ENCODE measurements at regions not wholly inside any gene's neighbourhood (a gene's known extent, or its start where the extent isn't known, plus 50 kb on each side); places are given as distances from the start of the nearest gene placed in this dataset.
"Not testable (repeated sequence)": the region's sequence is repeated elsewhere in the genome, so short reads cannot be mapped to it uniquely, and the experiment has no call there.

GRCh38 chr14:80291101-80291500 lies 79.8 kb upstream of the DIO2 start:
- DNase-seq (ENCODE audit: low read depth): no peak

- DNase-seq (ENCODE audit: low read depth): not testable (repeated sequence)
Observed at GRCh38 chr14:80286744-80287143, 75.4 kb upstream of the DIO2 start.

GRCh38 chr14:80278293-80279023 lies 67.2 kb upstream of the DIO2 start:
- DNase-seq (ENCODE audit: low read depth): peak; percentile 48

GRCh38 chr14:80275208-80275850 lies 64.0 kb upstream of the DIO2 start:
- no peak for DNase-seq (ENCODE audit: low read depth)

- DNase-seq (ENCODE audit: low read depth): not testable (repeated sequence)
Observed at GRCh38 chr14:80274310-80274709, 63.0 kb upstream of the DIO2 start.

GRCh38 chr14:80271389-80271788 lies 60.1 kb upstream of the DIO2 start:
- no peak for DNase-seq (ENCODE audit: low read depth)

GRCh38 chr14:80269353-80269925 lies 58.1 kb upstream of the DIO2 start:
- no peak for DNase-seq (ENCODE audit: low read depth)

GRCh38 chr14:80266930-80267329 lies 55.6 kb upstream of the DIO2 start:
- no peak for DNase-seq (ENCODE audit: low read depth)

GRCh38 chr14:80264702-80265101 lies 53.4 kb upstream of the DIO2 start:
- DNase-seq (ENCODE audit: low read depth): no peak

Data from stromal cell of bone marrow (primary cell).